ENCODE measurements at regions not wholly inside any gene's neighbourhood (a gene's known extent, or its start where the extent isn't known, plus 50 kb on each side); places are given as distances from the start of the nearest gene placed in this dataset.

DNA sequence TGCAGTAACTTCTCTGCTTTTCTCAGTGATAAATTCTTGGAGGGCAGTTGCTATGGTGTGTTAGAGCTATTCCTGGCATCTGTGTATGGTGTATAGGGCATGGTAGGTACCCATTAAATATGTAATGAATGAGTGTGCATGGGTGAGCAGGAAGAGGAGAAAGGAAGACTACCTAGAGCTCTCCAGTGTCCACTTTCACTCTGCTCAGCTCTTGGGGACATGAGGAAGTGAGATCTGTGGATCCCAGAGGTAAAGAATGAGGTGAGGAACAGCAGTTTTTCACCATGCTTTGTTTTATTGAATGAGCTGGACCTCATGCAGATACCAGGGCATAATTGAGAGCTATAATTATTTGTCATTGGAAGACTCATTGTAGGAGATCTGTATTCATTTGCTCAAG is 444.8 kb upstream of the RGS6 start:
- FAIRE-seq (no peak), DNase-seq (ENCODE audit: low spot score) (no peak)

DNA sequence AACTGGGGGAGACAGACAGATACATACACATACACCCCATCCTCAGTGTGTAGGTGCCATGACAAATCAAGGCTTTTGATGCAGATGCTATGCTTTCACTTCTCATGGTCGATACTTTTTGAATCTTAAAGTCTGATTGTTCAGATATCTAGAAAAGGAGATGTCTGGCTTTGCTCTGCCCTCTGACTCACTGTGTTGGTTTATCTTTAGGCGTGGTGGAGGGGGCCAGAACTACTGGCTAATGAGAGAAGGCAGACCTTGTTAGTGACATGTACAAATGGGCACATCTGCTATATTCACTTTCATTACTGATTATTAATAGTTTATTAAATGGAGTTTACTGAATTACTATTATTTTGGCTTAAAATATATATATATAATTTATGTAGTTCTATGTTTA is 444.3 kb upstream of the RGS6 start:
- FAIRE-seq (no peak), DNase-seq (ENCODE audit: low spot score) (no peak)

DNA sequence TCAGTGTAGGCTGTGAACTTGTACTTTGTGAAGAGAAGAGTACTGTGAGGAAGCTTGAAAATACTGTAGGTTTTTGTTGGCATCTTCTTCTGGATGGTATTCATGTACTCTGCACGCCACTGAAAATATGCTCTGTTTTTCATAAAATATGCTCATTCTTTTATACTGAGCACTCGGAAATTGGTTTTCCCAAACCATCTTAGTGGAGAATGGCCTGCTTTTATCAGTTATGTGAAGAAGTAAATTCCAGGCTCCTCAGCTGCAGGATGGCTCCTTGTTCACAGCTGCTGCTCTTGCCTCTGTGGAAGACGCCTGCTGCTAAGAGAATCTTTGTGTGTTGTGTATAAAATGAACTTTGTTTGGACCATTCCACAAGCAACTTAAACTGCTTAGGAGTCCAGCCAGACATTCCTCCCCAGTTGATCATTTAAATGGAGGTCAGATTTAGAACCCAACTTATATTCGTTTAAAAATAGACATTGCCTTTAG is 443.5 kb upstream of the RGS6 start:
- no peak for FAIRE-seq
- DNase-seq (ENCODE audit: low spot score), result no peak

DNA sequence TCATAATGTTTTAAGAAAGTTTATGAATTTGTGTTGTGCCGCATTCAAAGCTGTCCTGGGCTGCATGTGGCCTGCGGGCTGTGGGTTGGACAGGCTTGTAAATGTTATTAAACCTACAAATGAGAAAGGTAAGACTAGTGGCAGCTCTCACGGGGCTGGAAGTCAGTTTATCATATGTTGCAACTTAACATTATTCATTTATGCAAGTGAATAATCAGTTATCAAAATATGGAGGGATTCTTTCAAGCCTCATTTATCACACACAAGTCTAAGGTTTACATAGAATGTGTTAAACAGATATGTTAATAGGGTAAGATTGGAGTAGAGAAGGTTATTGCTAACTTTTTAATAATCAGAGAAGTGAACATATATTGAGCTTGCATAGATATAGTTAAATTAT is 442.5 kb upstream of the RGS6 start:
- DNase-seq (ENCODE audit: low spot score) (no peak), FAIRE-seq (no peak)

DNA sequence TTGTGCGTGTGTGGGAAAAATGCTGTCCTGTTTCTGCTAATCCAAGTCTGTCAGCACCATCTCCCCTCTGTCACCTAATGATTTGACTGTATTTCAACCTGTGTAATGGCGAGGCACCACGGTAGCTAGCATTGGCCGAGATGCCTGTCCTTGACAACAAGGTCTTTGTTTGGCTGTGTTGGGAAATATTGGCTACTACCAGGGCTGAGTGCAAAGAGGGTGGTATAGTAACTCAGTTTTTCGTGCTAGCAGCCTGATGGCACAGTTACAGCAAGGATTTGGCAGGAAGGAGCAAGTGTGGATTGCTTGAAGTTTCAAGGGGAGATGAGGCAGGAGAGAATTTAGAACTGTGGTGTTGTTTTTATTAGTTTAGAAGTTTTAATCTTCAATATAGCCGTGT is 440.3 kb upstream of the RGS6 start:
- DNase-seq (ENCODE audit: low spot score), result no peak
- no peak for FAIRE-seq

DNA sequence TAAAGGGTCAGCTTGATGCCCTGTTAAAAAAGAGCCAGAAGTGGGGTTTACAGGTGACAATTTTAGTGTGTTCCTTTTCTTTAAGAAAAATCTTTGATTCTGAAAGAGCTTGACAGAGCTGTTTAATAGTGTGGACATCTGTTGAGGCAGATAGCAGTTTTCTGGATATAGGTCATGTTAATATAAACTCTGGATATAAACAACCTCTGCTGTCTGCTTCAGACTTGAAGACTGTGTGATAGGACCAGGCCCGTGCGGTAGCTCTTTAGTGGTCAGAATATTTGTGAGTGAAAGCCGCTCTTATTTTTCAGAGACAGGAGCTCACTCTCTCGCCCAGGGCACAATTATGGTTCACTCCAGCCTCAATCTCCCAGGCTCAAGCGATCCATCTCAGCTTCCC is 439.9 kb upstream of the RGS6 start:
- FAIRE-seq, result no peak
- no peak for DNase-seq (ENCODE audit: low spot score)

DNA sequence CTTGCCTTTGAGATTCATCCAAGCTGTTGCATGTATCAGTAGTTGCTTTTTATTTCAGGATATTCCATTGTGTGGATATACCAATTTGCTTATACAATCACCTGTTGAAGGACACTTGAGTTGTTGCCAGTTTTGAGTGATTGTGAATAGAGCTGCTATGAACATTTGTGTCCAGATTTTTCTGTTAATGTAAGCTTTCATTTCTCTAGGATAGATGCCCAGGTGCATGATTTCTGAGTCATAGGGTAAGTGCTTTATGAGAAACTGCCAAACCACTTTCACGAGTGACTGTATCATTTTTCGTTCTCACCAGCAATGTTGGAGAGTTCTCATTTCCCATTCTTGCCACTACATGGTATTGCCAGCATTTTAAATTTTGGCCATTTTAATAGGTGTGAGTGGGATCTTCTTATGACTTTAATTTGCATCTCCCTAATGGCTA is 434.6 kb upstream of the RGS6 start:
- FAIRE-seq, result no peak
- no peak for DNase-seq (ENCODE audit: low spot score)

DNA sequence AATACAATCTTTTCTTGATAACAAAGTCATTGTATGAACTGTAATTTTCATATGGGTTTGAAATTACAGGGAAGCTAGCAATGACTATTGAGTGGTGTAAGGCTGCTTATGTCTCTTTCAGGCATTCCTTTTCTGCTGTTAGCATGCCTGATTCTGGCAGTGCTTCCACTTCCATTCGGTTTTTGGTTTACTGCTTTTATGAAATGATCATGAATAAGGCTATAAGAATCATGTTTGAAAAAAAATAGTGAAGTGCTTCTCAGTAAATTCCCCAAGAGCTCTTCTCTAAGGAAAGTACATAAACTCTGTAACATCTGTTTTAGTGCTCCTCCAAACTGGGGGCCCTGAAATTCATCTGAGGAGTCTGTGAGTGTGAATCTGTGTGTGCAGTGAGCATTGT is 434.0 kb upstream of the RGS6 start:
- DNase-seq (ENCODE audit: low spot score) (no peak), FAIRE-seq (no peak)

DNA sequence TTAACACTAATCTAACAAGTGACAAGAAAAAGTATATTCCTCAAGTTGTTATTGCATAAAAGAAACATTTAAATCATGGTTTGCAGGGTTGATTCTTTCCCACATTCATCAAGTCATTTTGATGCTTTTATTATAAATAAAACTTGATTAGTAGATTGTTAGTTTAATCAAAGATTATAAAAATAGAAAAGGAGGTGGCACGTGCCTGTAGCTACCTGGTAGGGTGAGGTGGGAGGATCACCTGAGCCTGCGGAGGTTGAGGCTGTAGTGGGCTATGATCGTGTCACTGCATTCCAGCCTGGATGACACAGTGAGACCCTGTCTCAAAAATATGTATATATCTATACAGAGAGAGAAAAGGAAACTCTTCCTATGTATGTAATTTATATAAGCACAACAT is 433.2 kb upstream of the RGS6 start:
- FAIRE-seq (no peak), DNase-seq (ENCODE audit: low spot score) (no peak)

DNA sequence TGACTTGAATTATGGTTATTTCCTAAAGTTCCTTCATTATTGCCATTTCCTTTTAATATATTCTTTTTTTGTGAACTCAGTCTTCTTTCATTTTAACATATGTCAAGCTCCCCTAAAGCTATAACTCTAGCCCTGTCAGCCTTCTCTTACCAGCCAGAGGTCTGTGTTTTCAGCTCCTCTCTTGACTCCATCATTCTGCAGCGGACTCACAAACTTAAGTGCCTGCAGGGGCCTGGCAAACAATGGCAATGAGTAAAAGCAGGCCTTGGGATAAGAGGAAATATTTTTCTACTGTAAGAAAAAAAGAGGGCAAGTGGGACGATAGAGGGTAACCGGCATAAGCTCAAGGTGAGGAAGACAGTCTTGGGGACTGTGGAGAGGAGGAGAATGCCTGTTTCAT is 424.5 kb upstream of the RGS6 start:
- DNase-seq (ENCODE audit: low spot score), result no peak

DNA sequence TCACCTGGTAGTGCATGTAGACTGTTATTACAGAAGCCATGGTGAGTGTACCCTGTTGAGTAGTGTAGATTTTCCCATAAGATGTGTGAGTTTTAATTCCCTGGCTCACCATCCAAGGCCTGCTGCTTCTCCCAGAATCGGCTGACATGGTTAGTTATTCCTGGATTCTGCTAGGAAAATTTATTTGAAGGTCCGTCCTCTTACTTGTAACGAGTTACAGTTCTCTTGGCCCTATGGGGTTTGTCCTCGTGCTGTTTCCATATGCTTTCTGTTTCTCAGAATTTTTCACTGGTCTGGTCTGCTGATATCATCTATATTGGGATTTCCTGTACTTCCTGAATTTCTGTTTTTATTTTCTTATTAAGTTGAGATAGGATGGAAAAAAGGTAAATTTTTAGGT is 423.3 kb upstream of the RGS6 start:
- DNase-seq (ENCODE audit: low spot score) (no peak), FAIRE-seq (no peak)

More for the DNA sequence above, 424.5 kb upstream of the RGS6 start:
- no peak for FAIRE-seq

DNA sequence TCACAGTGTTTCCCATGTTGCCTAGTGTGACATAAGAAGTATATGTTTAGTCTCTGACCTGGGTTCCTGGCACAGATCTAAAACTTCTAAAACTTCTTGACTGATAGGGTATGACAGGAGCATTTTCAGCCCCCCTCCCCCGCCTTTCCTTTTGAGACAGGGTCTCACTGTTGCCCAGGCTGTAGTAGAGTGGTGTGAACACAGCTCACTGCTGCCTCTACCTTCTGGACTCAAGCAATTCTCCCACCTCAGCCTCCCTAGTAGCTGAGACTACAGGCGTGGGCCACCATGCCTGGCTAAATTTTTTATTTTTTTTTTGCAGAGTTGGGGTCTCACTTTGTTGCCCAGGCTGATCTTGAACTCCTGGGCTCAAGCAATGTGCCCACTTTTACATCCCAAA is 421.1 kb upstream of the RGS6 start:
- FAIRE-seq (no peak), DNase-seq (ENCODE audit: low spot score) (no peak)

DNA sequence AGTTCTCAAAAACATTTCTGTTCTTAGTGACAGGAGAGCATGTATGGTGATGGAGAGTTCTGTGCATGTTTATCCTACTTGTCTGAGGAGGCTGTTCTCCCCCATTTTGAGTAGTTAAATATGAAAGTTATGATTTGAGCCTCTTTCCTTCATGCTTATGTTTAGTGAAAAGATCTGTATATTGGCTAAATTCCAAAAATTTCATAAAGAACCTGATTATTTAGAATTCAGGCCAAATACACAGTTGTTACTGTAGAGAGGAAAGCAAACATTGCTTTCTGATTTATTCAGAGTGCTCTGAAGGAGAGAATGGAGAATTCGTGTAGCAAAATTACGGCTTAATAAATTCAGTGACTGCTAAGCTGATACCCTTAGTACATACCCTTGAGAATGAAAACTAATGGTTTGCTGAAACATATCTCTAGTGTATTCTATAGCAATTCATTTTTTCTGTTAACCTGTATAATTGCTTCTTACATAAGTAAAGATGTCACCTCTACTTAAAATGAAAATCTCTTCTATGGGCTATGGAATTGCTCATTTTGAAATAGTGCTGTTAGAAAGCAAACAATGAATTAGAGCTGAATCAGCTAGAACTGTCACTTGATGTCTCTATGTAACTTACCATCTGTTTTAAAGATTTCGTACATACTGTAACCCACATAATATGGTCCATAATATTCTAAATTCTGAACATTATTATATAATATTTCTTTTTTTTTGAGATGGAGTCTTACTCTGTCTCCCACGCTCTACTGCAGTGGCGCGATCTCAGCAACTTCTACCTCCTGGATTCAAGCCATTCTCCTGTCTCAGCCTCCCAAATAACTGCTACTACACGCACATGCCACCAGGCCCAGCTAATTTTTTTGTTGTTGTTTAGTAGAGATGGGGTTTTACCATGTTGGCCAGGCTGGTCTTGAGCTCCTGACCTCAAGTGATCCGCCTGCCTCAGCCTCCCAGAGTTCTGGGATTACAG is 417.0 kb upstream of the RGS6 start:
- DNase-seq (ENCODE audit: low spot score) (no peak), FAIRE-seq (no peak)

DNA sequence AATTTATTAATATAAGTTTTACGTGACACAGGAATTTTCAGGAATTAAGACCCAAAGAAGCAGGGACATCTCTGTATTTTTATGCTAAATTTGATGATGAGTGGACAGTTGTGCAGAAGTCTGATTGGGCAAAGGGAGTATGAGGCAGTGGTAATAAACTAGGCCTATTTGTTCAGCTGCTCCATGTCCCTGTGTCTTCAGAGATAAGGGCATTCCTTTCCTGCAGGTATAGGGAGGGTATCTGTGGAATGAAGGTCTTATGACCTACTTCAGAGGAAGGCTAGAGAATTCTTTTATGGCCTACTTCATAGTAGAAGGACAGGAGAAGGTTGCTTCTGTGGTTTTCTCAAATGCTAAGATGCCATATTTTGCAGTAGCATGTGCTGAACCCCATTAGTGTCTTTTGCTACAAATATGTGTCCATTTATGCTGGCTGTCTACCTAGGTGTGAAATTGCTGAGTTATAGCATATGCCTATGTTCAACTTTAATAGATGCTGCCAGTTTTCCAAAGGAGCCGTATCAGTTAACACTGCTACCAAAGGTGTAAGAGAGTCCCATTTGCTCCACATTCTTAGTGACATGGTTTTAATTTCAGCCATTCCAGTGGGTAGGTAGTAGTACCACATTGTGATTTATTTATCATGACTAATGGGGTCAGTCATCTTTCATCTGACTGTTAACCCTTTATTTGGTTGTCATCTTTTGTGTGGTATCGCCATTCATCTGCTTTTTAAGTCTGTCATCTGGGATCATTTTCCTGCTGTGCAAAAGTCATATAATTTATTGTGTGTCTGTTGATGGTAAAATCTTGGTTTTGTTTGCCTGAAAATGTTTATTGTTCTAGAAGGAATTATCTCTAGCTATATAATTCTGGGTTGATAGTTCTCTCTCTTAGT is 410.7 kb upstream of the RGS6 start:
- FAIRE-seq, result no peak
- DNase-seq (ENCODE audit: low spot score), result no peak

DNA sequence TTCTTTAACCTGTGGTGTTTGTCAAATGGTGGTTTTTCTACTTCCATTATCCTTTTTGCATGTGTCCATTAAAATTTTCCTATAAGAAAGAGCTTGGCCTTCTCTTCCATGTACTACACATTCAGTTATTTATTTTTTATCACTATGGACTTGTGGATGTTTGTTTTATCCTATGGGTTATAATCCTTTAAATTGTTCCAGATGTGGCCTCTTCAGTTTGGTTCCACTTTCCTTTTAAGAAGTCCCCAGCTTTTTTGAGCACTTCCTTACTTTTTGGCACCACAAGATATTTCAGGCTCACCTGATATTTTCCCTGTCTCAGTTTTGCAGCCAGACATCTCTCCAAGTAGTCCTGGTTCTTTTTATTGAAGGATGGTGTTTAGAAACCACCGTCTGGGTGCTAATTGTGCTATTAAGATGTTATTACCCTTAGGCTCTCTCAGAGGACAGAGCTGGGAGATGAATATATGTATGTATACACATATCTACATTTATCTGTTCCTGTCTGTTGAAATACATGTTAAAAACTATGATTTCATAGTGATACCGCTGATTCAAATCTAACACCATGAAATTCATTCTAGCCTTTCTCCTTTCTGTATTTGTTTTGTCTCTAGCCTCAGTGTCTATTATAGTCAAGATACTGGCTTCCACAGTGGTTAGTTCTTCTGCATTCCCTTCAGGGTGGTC is 408.5 kb upstream of the RGS6 start:
- DNase-seq (ENCODE audit: low spot score), result no peak
- FAIRE-seq, result no peak

DNA sequence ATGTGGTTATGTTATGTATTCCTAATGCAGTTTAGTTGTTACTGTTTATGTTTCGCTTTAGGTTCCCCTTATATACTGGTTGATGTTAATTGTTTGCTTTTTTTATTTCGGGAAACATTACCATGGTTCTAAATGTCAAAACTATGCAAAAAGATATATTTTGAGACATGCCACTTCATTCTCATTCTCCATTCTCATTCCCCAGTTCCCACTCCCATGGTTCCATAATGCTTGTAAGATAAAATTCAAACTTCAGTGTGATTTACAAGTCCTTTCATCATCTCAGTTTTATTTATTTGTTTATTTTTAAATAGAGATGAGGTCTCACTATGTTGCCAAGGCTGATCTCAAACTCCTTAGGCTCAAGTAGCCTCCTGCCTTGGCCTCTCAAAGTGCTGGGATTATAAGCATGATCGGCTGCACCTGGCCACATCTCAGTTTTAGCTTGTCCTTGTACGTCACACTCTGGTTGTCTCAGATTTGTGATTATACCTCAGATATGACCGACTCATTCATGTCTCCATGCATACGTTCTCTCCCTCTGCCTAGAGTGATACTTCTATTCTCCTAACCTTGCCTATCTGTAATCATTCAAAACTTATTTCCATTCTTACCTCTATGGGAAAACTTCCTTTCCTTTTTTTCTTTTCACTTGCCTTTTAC is 407.8 kb upstream of the RGS6 start:
- FAIRE-seq, result no peak
- no peak for DNase-seq (ENCODE audit: low spot score)

DNA sequence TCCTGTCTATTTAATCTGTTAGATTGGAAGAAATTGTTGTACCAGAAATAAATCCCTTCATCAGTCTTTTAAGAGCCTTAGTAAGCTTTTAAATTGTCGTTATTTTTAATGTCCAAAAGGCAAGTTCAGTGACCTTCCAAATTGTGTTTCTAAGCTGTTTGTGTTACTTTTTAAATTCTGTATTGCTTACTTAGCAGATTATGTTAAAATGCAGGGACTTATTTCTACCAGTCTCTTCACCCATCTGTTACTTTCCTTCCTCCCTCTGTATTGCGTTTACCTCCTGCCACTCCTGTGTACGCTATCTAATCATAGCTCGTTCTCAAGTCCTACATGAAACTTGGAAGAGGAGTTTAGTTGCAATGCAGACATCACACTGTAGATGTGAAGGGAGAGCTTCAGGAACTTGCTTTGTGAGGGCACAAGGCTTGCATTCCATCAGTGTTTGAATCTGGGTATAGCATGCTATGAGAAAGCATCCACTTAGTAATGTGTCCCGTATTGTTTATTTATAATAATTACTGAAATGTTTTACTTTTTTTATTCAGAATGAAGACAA is 406.5 kb upstream of the RGS6 start:
- no peak for FAIRE-seq
- no peak for DNase-seq (ENCODE audit: low spot score)

DNA sequence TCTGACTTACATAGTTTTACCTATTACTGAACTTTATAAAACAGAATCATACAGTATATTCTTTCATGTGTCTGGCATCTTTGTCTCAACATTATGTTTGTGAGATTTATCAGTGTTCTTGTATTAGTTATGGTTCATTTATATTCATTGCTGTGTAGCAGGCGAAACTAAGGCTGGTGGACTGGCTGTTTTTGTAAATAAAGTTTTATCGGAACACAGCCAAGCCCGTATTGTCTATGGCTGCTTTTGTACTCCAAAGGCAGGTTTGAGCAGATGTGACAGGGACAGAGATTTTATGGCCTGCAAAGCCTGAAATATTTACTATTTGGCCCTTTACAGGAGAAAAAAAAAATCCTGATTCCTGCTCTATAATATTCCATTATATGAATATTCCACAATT is 405.8 kb upstream of the RGS6 start:
- DNase-seq (ENCODE audit: low spot score) (no peak), FAIRE-seq (no peak)

DNA sequence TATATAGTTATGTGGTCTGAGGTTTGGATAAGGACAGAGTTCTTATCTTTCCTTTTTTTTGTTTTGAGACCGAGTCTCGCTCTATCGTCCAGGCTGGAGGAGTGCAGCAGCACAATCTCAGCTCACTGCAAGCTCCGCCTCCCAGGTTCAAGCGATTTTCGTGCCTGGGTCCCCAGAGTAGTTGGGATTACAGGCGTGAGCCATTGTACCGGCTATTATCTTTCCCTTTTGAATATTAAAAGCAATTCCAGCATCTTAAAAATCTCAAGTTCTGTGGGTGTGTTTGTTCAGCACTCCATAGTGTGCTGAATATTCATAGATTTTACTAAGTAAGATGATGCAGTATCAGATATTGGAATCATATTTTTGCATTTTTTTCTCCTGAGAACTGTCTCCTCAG is 404.4 kb upstream of the RGS6 start:
- DNase-seq (ENCODE audit: low spot score), result no peak
- FAIRE-seq, result no peak

DNA sequence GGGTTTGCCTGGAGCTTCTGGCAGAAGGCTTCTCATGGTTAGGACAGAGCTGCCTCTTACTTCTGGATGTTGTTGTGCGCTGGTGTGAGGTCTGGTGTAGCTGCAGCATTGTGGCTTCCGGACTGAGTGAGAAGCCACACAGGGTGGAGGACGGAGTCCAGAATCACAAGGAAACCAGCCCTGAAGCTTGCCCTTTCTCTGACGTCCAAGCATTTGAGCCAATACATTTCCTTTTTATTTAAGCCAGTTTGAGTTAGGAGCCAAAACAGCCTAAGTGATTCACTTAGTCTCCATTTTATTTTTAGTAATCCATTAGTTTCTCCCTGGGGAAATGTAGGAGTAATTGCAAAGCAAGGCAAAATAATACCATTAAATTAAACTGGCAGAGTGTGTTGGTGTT is 402.4 kb upstream of the RGS6 start:
- no peak for FAIRE-seq
- no peak for DNase-seq (ENCODE audit: low spot score)

DNA sequence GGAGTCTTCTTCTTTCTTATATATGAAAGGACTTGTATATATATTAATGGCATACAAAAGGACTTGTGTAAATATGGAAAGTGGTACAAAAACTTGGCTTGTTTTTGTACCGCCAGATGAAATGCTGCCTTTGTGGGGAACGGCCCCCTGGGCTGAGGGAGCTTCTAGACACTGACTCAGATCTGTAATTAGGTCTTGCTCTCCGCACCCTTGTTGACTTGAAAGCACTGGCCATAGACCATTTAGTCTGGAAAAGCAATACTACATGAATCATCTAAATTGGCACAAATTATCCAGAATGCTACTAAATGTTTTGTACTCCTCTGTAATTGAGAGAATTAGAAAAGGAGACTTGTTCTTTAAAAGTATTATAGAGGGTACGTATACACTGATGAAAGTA is 399.9 kb upstream of the RGS6 start:
- FAIRE-seq (no peak), DNase-seq (ENCODE audit: low spot score) (no peak)
